Esophagus muscularis mucosa (tissue), 4 donors: ENCODE measurements at regions not wholly inside any gene's neighbourhood (a gene's known extent, or its start where the extent isn't known, plus 50 kb on each side); places are given as distances from the start of the nearest gene placed in this dataset.
"Not testable (repeated sequence)": the region's sequence is repeated elsewhere in the genome, so short reads cannot be mapped to it uniquely, and the experiment has no call there.

Source experiments
- DNase-seq: peaks from one replicate; pipeline ENCODE4 v3.0.0-alpha.2; 2017; ENCODE audit errors: extremely low spot score
- H3K27ac ChIP-seq, 4 donors: fragments of 200-600 bp; sonication (generic); replicated peaks in 1 of 4; 1 replicate in 3 of 4; 2 replicates in 1 of 4; pipeline ENCODE4 v1.5.1; 2016 to 2019; ENCODE audit warnings: mild to moderate bottlenecking in 1 of 4
- H3K27me3 ChIP-seq, 4 donors: fragments of 200-600 bp; sonication (generic); one replicate each; pipeline versions ENCODE4 v1.5.1 to v1.6.0; 2016 to 2019
- H3K36me3 ChIP-seq, 4 donors: fragments of 200-600 bp; sonication (generic); one replicate each; pipeline ENCODE4 v1.5.1; 2016 to 2019
- H3K4me1 ChIP-seq, 4 donors: fragments of 200-600 bp; sonication (generic); one replicate each; pipeline ENCODE4 v1.5.1; 2016 to 2019
- H3K4me3 ChIP-seq, 4 donors: fragments of 200-600 bp; sonication (generic); 1 replicate in 2 of 4; 2 replicates in 2 of 4; pipeline ENCODE4 v1.5.1; 2016 to 2019; ENCODE audit warnings: mild to moderate bottlenecking in 4 of 4, moderate library complexity in 1 of 4
- H3K9me3 ChIP-seq, 4 donors: fragments of 200-600 bp; sonication (generic); 1 replicate in 3 of 4; 2 replicates in 1 of 4; pipeline ENCODE4 v1.5.1; 2016 to 2019
- EP300 ChIP-seq: sonication (generic); formaldehyde crosslinking; IDR thresholded peaks from one replicate; pipeline ENCODE4 v1.6.1; 2017; ENCODE audit warnings: antibody characterized with exemption
- POLR2A ChIP-seq: fragments of 450-650 bp; IDR thresholded peaks from one replicate; pipeline ENCODE4 v1.6.1; 2017; ENCODE audit warnings: antibody characterized with exemption, moderate library complexity, mild to moderate bottlenecking, low read depth
- POLR2AphosphoS5 ChIP-seq, 2 donors: sonication (generic); formaldehyde crosslinking; IDR thresholded peaks; one replicate each; pipeline ENCODE4 v1.6.1; 2017; ENCODE audit warnings: antibody characterized with exemption in 2 of 2
- WGBS: methylation state at CpG from one replicate; pipeline ENCODE4 v1.1.5; 2018; 5-methylcytosine and 5-hydroxymethylcytosine counted together
- intact Hi-C: fragments of 100-400 bp; cut with DNase I; formaldehyde crosslinking; loops from one replicate; pipeline ENCODE4 v1.15.1; 2023
- TF ChIP-seq, protein P1 (sequence below), 3 experiments: fragments of 200-600 bp in 2 of 3; fragments of 450-650 bp in 1 of 3; sonication (generic) in 2 of 3; IDR thresholded peaks; one replicate each; pipeline ENCODE4 v1.5.1; 2017 to 2019; ENCODE audit warnings: antibody characterized with exemption in 3 of 3, mild to moderate bottlenecking in 2 of 3, moderate library complexity in 1 of 3

DNA sequence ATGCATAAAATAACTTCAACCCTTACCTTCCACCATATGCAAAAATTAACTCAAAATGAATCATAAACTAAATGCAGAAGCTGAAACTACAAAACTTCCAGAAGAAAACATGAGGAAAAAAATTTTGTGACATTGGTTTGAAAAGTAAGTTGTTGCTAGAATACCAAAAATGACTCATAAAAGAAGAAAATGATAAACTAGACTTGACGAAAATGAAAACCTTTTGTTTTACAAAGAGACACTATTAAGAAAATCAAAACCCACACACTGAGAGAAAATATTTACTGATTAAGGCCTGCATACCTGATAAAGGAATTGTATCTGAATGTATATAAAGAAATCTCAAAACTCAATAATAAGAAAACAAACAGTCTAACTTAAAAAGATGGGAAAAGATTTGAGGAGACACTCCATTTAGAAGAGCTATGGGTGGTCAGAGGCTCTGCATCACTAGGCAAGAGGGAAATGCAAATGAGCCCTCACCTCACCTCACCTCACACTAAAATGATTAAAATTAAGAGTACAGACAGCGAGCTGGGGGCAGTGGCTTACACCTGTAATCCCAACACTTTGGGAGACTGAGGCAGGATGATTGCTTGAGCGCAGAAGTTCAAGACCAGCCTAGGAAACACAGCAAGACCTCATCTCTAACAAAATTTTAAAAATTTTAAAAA, 97.6 kb upstream of the CST7 start:
- 84% methylated on average over 3 of the region's 3 CpGs for WGBS
- Histone ChIP-seq H3K27me3 (peaks cover 0 to 7% (median 0%) of the 10 kb centered on the region in 4 donors), H3K36me3 (no peaks in the 10 kb centered on the region), H3K9me3 (peaks cover 0 to 17% (median 6%) of the 10 kb centered on the region in 4 donors), H3K27ac (no peak overlapping the region), H3K4me1 (no peaks in the 10 kb centered on the region), H3K4me3 (no peak overlapping the region)
- intact Hi-C loops, result no loop called here
- DNase-seq, result no peak
- TF ChIP-seq POLR2AphosphoS5 (IDR thresholded peaks at IDR 0.05), result no peak
- TF ChIP-seq POLR2A, result no peak
- no peak for TF ChIP-seq EP300
- TF ChIP-seq, protein P1, sequence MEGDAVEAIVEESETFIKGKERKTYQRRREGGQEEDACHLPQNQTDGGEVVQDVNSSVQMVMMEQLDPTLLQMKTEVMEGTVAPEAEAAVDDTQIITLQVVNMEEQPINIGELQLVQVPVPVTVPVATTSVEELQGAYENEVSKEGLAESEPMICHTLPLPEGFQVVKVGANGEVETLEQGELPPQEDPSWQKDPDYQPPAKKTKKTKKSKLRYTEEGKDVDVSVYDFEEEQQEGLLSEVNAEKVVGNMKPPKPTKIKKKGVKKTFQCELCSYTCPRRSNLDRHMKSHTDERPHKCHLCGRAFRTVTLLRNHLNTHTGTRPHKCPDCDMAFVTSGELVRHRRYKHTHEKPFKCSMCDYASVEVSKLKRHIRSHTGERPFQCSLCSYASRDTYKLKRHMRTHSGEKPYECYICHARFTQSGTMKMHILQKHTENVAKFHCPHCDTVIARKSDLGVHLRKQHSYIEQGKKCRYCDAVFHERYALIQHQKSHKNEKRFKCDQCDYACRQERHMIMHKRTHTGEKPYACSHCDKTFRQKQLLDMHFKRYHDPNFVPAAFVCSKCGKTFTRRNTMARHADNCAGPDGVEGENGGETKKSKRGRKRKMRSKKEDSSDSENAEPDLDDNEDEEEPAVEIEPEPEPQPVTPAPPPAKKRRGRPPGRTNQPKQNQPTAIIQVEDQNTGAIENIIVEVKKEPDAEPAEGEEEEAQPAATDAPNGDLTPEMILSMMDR (IDR thresholded peaks at IDR 0.05), result no peak

DNA sequence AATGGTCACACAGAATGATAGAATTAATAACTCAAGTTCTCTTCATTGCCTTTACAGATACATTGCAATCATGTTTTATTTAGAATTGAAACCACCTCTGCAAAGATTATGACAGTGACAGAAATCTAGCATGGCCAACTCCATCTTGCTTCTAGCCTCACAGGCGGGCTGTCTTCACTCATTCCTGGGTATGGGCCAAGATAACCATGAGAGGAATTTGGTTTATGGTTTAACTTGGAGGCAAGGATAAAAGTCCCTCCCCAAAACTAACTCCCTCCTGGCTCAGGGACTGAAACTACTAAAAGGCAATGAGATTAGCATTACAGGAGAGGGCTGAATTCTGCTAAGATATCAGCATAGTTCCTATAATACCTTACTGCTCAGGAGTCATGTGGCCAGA, 95.2 kb upstream of the CST7 start:
- intact Hi-C loops, result no loop called here
- Histone ChIP-seq H3K4me3 (no peak overlapping the region), H3K4me1 (no peaks in the 10 kb centered on the region), H3K36me3 (no peaks in the 10 kb centered on the region), H3K27me3 (peaks cover 0 to 8% (median 0%) of the 10 kb centered on the region in 4 donors), H3K9me3 (peaks cover 0 to 16% (median 3%) of the 10 kb centered on the region in 4 donors), H3K27ac (no peak overlapping the region)
- TF ChIP-seq POLR2AphosphoS5 (IDR thresholded peaks at IDR 0.05), result no peak
- no peak for TF ChIP-seq EP300
- TF ChIP-seq POLR2A, result no peak
- TF ChIP-seq, protein P1 (IDR thresholded peaks at IDR 0.05), result no peak
- DNase-seq, result no peak
- WGBS, result 67% methylated on average over 1 of the region's 1 CpG

DNA sequence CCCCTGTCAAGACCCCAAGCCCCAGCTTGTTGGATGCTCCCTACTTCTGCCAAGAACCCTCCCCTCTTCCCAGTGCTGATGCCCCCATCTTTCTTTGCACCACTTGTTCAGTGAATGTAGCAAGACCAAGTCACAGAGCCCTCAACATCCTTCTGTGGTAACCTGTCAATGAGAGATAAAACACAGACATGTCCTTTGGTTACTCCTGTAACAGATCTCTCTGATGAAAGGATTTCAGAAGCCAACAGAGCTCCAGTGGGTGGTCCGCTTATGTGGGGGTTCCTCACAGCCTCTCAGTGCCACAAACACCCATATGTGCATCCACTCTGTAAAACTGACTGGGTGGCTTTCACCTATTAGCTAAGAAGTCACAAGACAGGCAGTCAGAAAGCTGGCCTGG, 93.2 kb upstream of the CST7 start:
- no peak for DNase-seq
- peaks cover 0 to 16% (median 3%) of the 10 kb centered on the region in 4 donors for H3K9me3 ChIP-seq
- H3K4me3 ChIP-seq, result no peak overlapping the region
- H3K27me3 ChIP-seq, result peaks cover 0 to 8% (median 0%) of the 10 kb centered on the region in 4 donors
- H3K36me3 ChIP-seq, result no peaks in the 10 kb centered on the region
- TF ChIP-seq EP300, result no peak
- no peak for TF ChIP-seq POLR2A
- no peak for TF ChIP-seq POLR2AphosphoS5 (IDR thresholded peaks at IDR 0.05)
- TF ChIP-seq, protein P1 (IDR thresholded peaks at IDR 0.05), result no peak
- H3K4me1 ChIP-seq, result no peaks in the 10 kb centered on the region
- 57% methylated on average over 1 of the region's 1 CpG for WGBS
- no peak overlapping the region for H3K27ac ChIP-seq
- intact Hi-C loops, result no loop called here

DNA sequence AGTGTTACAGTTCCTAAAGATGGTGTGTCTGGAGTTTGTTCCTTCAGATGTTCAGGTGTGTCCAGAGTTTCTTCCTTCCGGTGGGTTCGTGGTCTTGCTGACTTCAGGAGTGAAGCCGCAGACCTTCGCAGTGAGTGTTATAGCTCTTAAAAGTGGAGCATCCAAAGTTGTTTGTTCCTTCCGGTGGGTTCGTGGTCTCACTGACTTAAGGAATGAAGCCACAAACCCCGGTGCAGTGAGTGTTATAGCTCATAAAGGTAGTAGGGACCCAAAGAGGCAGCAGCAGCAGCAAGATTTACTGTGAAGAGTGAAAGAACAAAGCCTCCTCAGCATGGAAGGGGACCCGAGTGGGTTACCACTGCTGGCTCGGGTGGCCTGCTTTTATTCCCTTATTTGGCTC, 90.6 kb upstream of the CST7 start:
- peaks cover 0 to 16% (median 3%) of the 10 kb centered on the region in 4 donors for H3K9me3 ChIP-seq
- H3K4me3 ChIP-seq, H3K27me3 ChIP-seq, intact Hi-C loops, DNase-seq, H3K4me1 ChIP-seq, H3K27ac ChIP-seq, H3K36me3 ChIP-seq: not testable (repeated sequence)
- 87% methylated on average over 9 of the region's 9 CpGs for WGBS

DNA sequence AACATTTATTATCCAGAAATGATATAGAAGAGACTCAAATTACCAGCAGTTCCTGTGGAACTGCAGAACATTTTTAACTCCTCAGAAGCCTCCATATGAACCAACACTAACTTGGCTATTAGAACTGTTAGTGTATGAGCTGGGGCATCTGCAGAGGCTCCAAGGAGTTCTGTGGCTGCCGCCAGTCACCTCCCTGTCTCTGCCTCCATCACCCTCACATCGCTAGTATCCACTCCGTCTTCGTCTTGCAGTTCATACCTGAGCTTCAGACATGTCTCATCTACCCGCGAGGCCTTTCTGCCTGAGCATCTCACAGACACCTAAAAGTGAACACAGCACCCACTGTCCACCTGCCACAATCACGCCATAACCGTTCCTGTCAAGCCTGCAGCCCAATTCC, 89.5 kb upstream of the CST7 start:
- Histone ChIP-seq H3K27me3 (peaks cover 0 to 8% (median 0%) of the 10 kb centered on the region in 4 donors), H3K4me3 (no peak overlapping the region)
- intact Hi-C loops, result no loop called here

More for the DNA sequence above, 89.5 kb upstream of the CST7 start:
- no peak overlapping the region for H3K27ac ChIP-seq
- no peaks in the 10 kb centered on the region for H3K36me3 ChIP-seq
- TF ChIP-seq EP300 (no peak), POLR2AphosphoS5 (IDR thresholded peaks at IDR 0.05) (no peak), POLR2A (no peak)
- TF ChIP-seq, protein P1 (IDR thresholded peaks at IDR 0.05), result no peak
- H3K4me1 ChIP-seq, result no peaks in the 10 kb centered on the region
- H3K9me3 ChIP-seq, result peaks cover 0 to 11% (median 2%) of the 10 kb centered on the region in 4 donors
- WGBS, result 95% methylated on average over 8 of the region's 8 CpGs
- DNase-seq, result peak; percentile 74
